ENCODE measurements at regions not wholly inside any gene's neighbourhood (a gene's known extent, or its start where the extent isn't known, plus 50 kb on each side); places are given as distances from the start of the nearest gene placed in this dataset.
"Not testable (repeated sequence)": the region's sequence is repeated elsewhere in the genome, so short reads cannot be mapped to it uniquely, and the experiment has no call there.

DNA sequence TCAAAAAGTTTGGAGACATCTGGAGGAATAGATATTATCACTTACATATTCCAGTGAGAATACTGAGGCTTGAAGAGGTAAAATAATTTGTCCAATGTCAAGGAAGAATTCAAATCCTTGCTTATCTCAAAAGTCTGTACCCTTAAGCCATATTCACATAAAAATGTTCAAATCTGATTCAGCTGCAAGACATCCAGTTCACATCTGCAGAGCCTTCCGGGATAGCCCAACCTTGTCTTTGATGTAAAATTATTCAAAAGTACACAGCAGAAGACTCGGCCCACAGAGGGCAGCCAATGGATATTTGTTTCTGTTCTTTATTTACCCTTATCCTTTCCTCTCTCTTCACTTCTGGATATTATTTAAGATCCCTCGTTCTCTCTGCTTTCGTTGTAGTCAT is 1183.8 kb upstream of the WWC1 start:
- Histone ChIP-seq H3K27me3 (ENCODE audit: control insufficient read depth in 1 of 2, insufficient read depth in 2 of 2, low read length in 2 of 2) (no peaks in the 10 kb centered on the region), H3K9me3 (ENCODE audit: control insufficient read depth in 2 of 2, low read length in 2 of 2) (no peaks in the 10 kb centered on the region), H3K4me1 (ENCODE audit: control insufficient read depth, insufficient read depth, low read length) (no peaks in the 10 kb centered on the region), H3K4me3 (ENCODE audit: low read length in 2 of 2) (no peak overlapping the region), H3K9ac (ENCODE audit: low read length in 2 of 2) (no peak overlapping the region), H3K27ac (ENCODE audit: low read length) (no peak overlapping the region), H3K36me3 (ENCODE audit: control insufficient read depth in 2 of 2, insufficient read depth in 2 of 2, low read length in 2 of 2) (no peaks in the 10 kb centered on the region)

DNA sequence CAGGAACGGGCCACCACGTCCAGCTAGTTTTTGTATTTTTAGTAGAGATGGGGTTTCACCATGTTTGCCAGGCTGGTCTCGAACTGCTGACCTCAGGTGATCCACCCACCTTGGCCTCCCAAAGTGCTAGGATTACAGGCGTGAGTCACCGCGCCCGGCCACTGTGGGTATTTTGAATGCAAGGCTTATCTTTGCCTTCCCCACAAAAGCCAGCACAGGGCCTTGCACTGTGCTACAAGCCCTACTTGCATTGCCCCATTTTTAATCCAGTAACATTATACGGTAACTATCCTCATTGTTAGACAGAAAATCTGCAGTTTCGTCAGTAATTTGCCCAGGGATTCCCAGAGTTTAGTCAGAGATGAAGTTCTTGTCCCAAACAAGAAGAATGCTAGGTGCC is 1183.2 kb upstream of the WWC1 start:
- not testable (repeated sequence) for H3K9me3 ChIP-seq (ENCODE audit: control insufficient read depth in 2 of 2, low read length in 2 of 2); H3K4me1 ChIP-seq (ENCODE audit: control insufficient read depth, insufficient read depth, low read length); H3K27me3 ChIP-seq (ENCODE audit: control insufficient read depth in 1 of 2, insufficient read depth in 2 of 2, low read length in 2 of 2); H3K9ac ChIP-seq (ENCODE audit: low read length in 2 of 2); H3K4me3 ChIP-seq (ENCODE audit: low read length in 2 of 2); H3K36me3 ChIP-seq (ENCODE audit: control insufficient read depth in 2 of 2, insufficient read depth in 2 of 2, low read length in 2 of 2); H3K27ac ChIP-seq (ENCODE audit: low read length)

DNA sequence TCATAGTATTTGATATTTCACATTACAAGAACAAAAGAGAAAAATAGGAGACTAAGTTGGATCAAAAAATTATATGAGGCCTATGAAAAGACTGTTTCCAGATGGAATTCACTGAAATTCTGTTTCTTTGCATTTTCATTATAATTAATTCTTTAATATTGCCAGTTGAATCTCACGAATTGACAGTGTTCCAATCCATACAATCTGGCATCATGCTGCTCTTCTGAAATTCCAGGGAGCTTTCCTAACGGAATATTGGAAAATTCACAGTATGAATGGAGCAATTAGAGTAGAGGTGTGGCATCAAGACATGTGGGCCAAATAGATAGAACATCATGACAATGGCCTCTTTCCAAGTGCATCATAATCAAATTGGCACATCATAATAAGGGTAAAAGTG is 1178.9 kb upstream of the WWC1 start:
- Histone ChIP-seq H3K27me3 (ENCODE audit: control insufficient read depth in 1 of 2, insufficient read depth in 2 of 2, low read length in 2 of 2) (no peaks in the 10 kb centered on the region), H3K4me1 (ENCODE audit: control insufficient read depth, insufficient read depth, low read length) (no peaks in the 10 kb centered on the region), H3K36me3 (ENCODE audit: control insufficient read depth in 2 of 2, insufficient read depth in 2 of 2, low read length in 2 of 2) (no peaks in the 10 kb centered on the region), H3K9ac (ENCODE audit: low read length in 2 of 2) (no peak overlapping the region), H3K4me3 (ENCODE audit: low read length in 2 of 2) (no peak overlapping the region), H3K9me3 (ENCODE audit: control insufficient read depth in 2 of 2, low read length in 2 of 2) (no peaks in the 10 kb centered on the region), H3K27ac (ENCODE audit: low read length) (no peak overlapping the region)

DNA sequence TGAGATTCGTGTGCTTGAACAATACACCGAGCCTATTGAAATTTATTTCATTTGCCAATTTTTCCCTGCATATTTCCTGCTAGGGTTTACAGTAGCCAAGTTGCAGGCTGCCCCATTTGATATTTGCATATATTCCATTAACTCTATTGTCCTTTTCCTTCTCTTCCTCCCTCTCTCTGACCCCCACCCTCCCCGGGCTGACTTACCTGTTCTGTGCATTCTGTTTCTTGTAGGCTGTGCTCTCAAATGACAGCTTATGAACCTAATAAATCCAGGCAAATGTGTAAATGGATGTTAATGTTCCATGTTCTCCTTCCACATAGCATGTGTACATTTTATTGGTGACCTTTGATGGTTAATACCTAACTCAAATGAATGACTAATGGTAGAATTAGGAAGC is 1169.2 kb upstream of the WWC1 start:
- Histone ChIP-seq H3K9me3 (ENCODE audit: control insufficient read depth in 2 of 2, low read length in 2 of 2) (no peaks in the 10 kb centered on the region), H3K9ac (ENCODE audit: low read length in 2 of 2) (no peak overlapping the region), H3K4me1 (ENCODE audit: control insufficient read depth, insufficient read depth, low read length) (no peaks in the 10 kb centered on the region), H3K27ac (ENCODE audit: low read length) (no peak overlapping the region), H3K4me3 (ENCODE audit: low read length in 2 of 2) (no peak overlapping the region), H3K36me3 (ENCODE audit: control insufficient read depth in 2 of 2, insufficient read depth in 2 of 2, low read length in 2 of 2) (no peaks in the 10 kb centered on the region), H3K27me3 (ENCODE audit: control insufficient read depth in 1 of 2, insufficient read depth in 2 of 2, low read length in 2 of 2) (no peaks in the 10 kb centered on the region)

DNA sequence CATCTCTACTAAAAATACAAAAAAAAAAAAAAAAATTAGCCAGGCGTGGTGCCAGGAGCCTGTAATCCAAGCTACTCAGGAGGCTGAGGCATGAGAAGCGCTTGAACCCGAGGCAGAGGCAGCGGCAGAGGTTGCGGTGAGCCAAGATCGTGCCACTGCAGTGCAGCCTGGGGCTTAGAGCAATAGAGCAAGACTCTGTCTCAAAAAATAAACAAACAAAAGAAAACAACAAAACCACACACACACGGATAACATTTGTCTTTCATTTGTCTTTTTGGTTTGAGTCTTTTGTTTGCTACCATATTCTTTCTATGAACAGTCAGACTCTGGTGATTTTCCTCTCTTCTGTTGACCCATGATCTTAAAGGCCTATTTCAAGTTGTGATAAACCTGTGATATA is 1168.3 kb upstream of the WWC1 start:
- Histone ChIP-seq H3K27ac (ENCODE audit: low read length) (no peak overlapping the region), H3K4me3 (ENCODE audit: low read length in 2 of 2) (no peak overlapping the region), H3K4me1 (ENCODE audit: control insufficient read depth, insufficient read depth, low read length) (no peaks in the 10 kb centered on the region), H3K9ac (ENCODE audit: low read length in 2 of 2) (no peak overlapping the region), H3K27me3 (ENCODE audit: control insufficient read depth in 1 of 2, insufficient read depth in 2 of 2, low read length in 2 of 2) (no peaks in the 10 kb centered on the region), H3K36me3 (ENCODE audit: control insufficient read depth in 2 of 2, insufficient read depth in 2 of 2, low read length in 2 of 2) (no peaks in the 10 kb centered on the region), H3K9me3 (ENCODE audit: control insufficient read depth in 2 of 2, low read length in 2 of 2) (no peaks in the 10 kb centered on the region)

DNA sequence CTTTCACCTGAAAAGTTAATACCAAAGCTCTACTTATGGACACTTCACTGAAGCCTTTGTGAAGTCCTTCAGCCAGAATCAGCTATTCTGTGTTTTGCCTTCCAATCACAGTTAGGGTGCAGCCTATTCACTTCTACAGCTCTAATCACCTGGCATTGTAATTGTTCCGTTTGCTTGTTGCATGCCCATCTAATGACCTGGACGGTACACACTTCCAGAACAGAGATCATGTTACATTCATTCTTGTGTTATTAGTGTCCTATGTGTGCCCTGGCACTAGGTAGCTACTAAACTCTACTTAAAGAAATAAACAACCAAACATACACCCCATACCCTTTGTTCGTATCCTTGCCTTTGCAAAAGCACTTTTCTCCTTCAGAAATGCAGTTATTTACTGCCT is 1162.9 kb upstream of the WWC1 start:
- no peaks in the 10 kb centered on the region for H3K4me1 ChIP-seq (ENCODE audit: control insufficient read depth, insufficient read depth, low read length)
- H3K27ac ChIP-seq (ENCODE audit: low read length), result no peak overlapping the region
- no peak overlapping the region for H3K4me3 ChIP-seq (ENCODE audit: low read length in 2 of 2)
- H3K9ac ChIP-seq (ENCODE audit: low read length in 2 of 2), result no peak overlapping the region
- no peaks in the 10 kb centered on the region for H3K36me3 ChIP-seq (ENCODE audit: control insufficient read depth in 2 of 2, insufficient read depth in 2 of 2, low read length in 2 of 2)
- no peaks in the 10 kb centered on the region for H3K9me3 ChIP-seq (ENCODE audit: control insufficient read depth in 2 of 2, low read length in 2 of 2)
- H3K27me3 ChIP-seq (ENCODE audit: control insufficient read depth in 1 of 2, insufficient read depth in 2 of 2, low read length in 2 of 2), result no peaks in the 10 kb centered on the region

DNA sequence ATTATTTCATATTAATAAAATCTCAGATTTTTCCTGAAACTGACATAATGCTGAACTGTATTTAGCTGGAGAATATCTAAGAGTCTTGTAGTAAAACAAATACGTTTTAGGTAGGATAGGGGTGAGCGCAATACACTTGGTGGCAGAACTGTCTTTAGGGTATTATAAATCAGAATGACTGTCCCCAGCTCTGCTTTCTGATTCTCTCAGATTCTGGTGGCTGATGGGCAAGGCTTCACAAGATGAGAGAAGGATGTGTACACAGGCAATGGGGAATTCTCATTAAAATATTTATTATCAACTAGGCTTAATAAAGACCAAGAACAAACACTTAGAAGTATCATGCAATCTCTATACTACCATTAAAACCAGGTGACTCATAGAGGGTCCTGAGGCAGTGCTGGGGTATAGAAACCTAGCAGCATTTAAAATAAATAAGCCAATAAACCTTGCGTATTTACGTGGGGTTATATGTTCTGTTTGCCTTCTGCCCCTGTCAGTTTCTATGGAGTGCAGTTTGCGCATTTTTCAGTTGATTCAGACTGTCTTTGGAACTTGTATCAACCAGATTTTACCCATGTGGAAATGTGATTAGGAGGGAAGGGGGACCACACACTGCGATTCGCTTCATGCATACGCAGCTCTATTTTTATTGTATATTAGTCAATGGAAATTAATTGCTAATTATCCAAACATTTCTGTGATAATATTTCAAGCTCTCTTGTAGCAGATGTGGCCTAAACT is 1150.7 kb upstream of the WWC1 start:
- no peaks in the 10 kb centered on the region for H3K27me3 ChIP-seq (ENCODE audit: control insufficient read depth in 1 of 2, insufficient read depth in 2 of 2, low read length in 2 of 2)
- no peak overlapping the region for H3K27ac ChIP-seq (ENCODE audit: low read length)
- no peaks in the 10 kb centered on the region for H3K9me3 ChIP-seq (ENCODE audit: control insufficient read depth in 2 of 2, low read length in 2 of 2)
- no peaks in the 10 kb centered on the region for H3K36me3 ChIP-seq (ENCODE audit: control insufficient read depth in 2 of 2, insufficient read depth in 2 of 2, low read length in 2 of 2)
- H3K4me1 ChIP-seq (ENCODE audit: control insufficient read depth, insufficient read depth, low read length), result no peaks in the 10 kb centered on the region
- no peak overlapping the region for H3K9ac ChIP-seq (ENCODE audit: low read length in 2 of 2)
- no peak overlapping the region for H3K4me3 ChIP-seq (ENCODE audit: low read length in 2 of 2)

DNA sequence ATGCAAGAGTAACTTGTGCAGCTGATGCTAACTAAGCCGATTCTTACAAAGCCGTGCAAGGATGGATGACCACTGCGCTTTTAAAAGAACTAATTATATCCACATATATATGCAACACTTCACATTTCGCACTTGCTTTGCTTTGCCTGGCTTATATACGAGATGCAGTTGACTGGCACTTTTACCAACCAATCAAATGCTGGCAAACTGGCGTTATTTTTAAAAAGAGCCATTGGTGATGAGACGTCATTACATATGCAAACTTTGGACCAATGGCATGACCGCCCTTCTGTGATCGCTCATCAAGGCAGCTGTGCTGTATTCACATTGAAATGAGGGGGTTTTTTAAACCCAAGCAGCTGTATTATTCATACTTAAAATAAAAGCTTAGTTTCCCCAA is 1147.7 kb upstream of the WWC1 start:
- H3K27me3 ChIP-seq (ENCODE audit: control insufficient read depth in 1 of 2, insufficient read depth in 2 of 2, low read length in 2 of 2), result no peaks in the 10 kb centered on the region
- H3K4me1 ChIP-seq (ENCODE audit: control insufficient read depth, insufficient read depth, low read length), result no peaks in the 10 kb centered on the region
- H3K9ac ChIP-seq (ENCODE audit: low read length in 2 of 2), result no peak overlapping the region
- H3K4me3 ChIP-seq (ENCODE audit: low read length in 2 of 2), result no peak overlapping the region
- H3K9me3 ChIP-seq (ENCODE audit: control insufficient read depth in 2 of 2, low read length in 2 of 2), result no peaks in the 10 kb centered on the region
- no peak overlapping the region for H3K27ac ChIP-seq (ENCODE audit: low read length)
- H3K36me3 ChIP-seq (ENCODE audit: control insufficient read depth in 2 of 2, insufficient read depth in 2 of 2, low read length in 2 of 2), result no peaks in the 10 kb centered on the region

DNA sequence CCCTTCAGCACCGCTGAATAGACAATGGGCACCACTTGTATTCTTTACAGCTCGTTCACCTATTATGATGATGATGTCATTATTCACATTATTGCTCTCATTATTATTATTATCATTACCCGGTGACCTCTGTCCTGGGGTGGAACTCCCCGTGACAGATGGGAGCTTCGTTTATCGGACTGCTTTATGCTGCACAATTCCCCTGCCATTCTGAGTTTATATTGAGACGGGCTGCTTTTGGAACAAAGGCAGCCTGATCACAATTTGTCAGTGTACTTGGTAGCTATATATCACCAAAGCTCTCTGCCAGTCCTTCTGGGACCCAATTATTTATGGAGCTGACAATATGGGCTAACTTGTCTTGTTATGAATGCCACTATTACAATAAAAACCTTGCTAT is 1145.6 kb upstream of the WWC1 start:
- Histone ChIP-seq H3K4me1 (ENCODE audit: control insufficient read depth, insufficient read depth, low read length) (no peaks in the 10 kb centered on the region), H3K4me3 (ENCODE audit: low read length in 2 of 2) (no peak overlapping the region), H3K27me3 (ENCODE audit: control insufficient read depth in 1 of 2, insufficient read depth in 2 of 2, low read length in 2 of 2) (no peaks in the 10 kb centered on the region), H3K27ac (ENCODE audit: low read length) (no peak overlapping the region), H3K9ac (ENCODE audit: low read length in 2 of 2) (no peak overlapping the region), H3K9me3 (ENCODE audit: control insufficient read depth in 2 of 2, low read length in 2 of 2) (no peaks in the 10 kb centered on the region), H3K36me3 (ENCODE audit: control insufficient read depth in 2 of 2, insufficient read depth in 2 of 2, low read length in 2 of 2) (no peaks in the 10 kb centered on the region)

DNA sequence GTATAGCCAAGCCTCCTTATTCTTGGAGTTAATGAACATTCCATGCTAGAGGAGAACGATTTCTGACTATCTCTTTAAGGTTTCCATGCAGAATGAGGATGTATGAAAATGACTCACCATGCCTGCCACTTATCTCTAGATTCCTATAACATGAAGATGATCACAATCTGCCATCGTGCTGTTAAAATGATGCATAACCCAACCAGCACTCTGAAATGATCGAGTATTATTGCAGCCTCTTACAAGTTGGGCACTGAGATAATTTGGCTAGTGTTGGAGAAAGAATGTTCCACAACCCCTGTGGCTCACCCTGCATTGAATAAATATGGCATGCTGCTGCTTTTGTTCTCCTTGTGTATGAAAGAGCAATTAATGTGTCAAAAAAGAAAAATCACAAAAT is 1143.6 kb upstream of the WWC1 start:
- H3K4me1 ChIP-seq (ENCODE audit: control insufficient read depth, insufficient read depth, low read length), result no peaks in the 10 kb centered on the region
- H3K9ac ChIP-seq (ENCODE audit: low read length in 2 of 2), result no peak overlapping the region
- H3K36me3 ChIP-seq (ENCODE audit: control insufficient read depth in 2 of 2, insufficient read depth in 2 of 2, low read length in 2 of 2), result no peaks in the 10 kb centered on the region
- H3K27me3 ChIP-seq (ENCODE audit: control insufficient read depth in 1 of 2, insufficient read depth in 2 of 2, low read length in 2 of 2), result no peaks in the 10 kb centered on the region
- no peak overlapping the region for H3K27ac ChIP-seq (ENCODE audit: low read length)
- H3K4me3 ChIP-seq (ENCODE audit: low read length in 2 of 2), result no peak overlapping the region
- H3K9me3 ChIP-seq (ENCODE audit: control insufficient read depth in 2 of 2, low read length in 2 of 2), result no peaks in the 10 kb centered on the region

DNA sequence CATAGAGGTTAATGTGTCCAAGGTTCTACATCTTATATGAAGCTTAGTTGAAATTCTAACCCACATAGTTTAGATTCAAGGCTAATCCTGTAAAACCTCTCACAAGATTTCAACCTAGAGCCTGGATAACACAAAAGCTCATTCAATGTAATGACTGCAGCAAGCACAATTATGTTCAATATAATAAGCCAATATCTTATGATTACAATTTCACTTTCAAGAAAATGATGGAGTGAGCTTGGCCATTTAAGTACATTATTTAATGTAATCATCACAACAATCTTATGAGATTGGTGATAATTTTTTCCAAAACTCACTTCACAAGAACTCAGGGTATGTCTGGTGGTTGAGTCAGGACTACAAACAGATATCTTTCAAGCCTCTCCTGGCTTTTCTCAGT is 1140.8 kb upstream of the WWC1 start:
- Histone ChIP-seq H3K9me3 (ENCODE audit: control insufficient read depth in 2 of 2, low read length in 2 of 2) (no peaks in the 10 kb centered on the region), H3K36me3 (ENCODE audit: control insufficient read depth in 2 of 2, insufficient read depth in 2 of 2, low read length in 2 of 2) (no peaks in the 10 kb centered on the region), H3K9ac (ENCODE audit: low read length in 2 of 2) (no peak overlapping the region), H3K27ac (ENCODE audit: low read length) (no peak overlapping the region), H3K4me1 (ENCODE audit: control insufficient read depth, insufficient read depth, low read length) (no peaks in the 10 kb centered on the region), H3K4me3 (ENCODE audit: low read length in 2 of 2) (no peak overlapping the region), H3K27me3 (ENCODE audit: control insufficient read depth in 1 of 2, insufficient read depth in 2 of 2, low read length in 2 of 2) (no peaks in the 10 kb centered on the region)

Measured in stomach smooth muscle (tissue), 2 donors.